ENCODE measurements at regions not wholly inside any gene's neighbourhood (a gene's known extent, or its start where the extent isn't known, plus 50 kb on each side); places are given as distances from the start of the nearest gene placed in this dataset.
"Not testable (repeated sequence)": the region's sequence is repeated elsewhere in the genome, so short reads cannot be mapped to it uniquely, and the experiment has no call there.

DNA sequence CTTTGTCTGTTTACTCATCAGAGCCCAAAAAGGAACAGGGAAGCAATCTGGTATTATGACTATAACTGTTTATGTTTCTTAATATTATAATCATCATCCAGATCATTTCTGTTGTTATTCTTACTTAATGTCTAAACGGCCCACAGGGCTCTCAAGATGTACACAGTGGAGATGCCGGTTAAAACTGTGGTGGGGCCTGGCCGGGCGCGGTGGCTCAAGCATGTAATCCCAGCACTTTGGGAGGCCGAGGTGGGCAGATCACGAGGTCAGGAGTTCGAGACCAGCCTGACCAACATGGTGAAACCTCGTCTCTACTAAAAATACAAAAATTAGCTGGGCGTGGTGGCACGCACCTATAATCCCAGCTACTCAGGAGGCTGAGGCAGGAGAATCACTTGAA is 381.2 kb upstream of the CAMK1G start:
- DNase-seq (ENCODE audit: low read depth in 2 of 2, low spot score in 1 of 2) = not testable (repeated sequence)

DNA sequence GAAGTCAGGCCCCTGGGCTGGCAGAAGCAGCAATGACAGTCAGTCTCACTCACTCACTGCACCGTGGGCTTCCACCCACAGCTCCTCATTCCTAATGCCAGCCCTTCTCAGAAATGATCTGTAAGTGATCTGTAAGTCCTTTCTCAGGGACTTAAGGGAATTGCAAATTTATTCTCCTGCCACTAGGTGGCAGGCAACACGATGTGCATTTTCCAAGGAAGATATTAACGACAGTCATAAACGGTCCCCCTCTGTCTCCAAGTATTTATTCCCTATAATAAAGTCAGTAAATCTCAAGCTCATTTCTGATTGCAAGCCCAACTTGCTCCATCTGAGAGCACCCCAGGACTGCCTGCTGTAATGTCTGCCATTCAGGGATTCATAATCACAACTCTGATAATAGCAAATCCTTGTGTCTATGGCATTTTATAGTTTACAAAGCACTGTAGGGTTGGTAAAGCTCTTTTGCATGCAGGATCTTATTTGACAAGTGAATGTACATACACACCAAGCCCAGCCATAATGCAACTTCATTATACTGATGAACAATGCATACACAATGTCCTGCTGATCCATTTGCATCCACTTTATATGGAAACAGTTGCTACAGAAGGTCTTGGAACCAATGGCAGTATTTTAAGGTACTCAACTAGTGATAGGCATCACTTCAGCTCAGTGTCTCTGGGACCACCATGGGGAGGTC is 380.5 kb upstream of the CAMK1G start:
- no peak for DNase-seq (ENCODE audit: low read depth in 2 of 2, low spot score in 1 of 2)

DNA sequence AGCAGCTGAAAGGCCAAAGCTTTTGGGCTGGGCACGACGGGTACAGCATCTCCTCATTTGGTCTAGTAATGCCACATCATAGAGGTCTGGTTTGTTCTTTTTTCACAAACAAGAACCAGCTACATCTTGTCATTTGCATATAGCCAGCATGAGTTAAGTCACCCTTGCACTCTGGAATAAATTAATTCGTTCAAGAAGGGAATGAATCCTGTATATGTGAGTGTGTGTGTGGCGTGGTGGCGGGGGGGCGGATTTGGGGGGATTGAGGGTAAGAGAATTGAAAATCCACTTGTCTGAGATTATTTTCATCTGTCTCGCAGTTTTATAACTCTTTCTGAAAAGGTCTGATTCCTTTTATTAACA is 380.0 kb upstream of the CAMK1G start:
- no peak for DNase-seq (ENCODE audit: low read depth in 2 of 2, low spot score in 1 of 2)

DNA sequence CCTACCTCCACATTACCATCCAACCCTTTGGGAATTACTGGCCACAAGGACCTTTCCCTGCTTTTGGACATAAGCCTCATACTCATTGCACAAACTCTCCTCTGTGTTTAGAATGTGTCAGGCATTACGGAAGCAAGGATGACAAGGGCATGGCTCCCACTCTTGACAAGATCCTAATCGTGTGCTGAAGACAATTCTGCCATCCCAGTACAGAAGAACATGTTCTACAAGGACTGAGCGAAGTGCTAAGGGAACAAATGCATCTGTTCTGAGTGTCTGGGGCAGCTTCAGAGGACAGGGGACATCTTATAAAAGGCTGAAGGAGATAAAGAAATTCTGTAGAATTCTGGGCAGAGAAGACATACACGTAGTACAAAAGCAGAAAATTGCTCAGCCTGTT is 378.5 kb upstream of the CAMK1G start:
- no peak for DNase-seq (ENCODE audit: low read depth in 2 of 2, low spot score in 1 of 2)

DNA sequence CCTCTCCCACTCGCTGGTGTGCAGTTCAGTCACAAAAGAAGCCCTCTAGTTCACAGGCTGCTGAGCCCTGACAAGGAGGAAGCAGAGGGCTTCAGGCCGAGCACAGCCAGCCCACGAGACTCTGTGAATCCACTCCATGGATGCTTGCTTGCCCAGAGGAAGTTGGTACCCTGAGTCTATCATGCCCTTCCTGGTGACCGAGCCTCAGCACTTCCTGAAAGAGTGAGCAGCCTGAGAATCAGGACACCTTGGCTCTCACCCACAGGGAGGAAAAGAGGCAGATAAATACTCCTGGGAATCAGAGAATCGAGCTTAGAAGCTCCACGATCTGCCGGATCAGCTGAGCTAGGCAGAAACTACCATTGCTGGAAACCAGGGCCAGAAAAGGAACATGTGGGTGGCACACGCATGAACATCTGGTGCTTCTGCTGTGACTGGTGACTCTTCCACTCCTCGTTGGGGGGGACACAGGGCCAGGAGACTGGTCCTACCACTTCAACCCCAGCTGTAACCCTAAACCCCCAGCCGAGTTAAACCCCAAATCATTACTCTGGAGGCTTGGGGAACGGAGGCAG is 376.3 kb upstream of the CAMK1G start:
- no peak for DNase-seq (ENCODE audit: low read depth in 2 of 2, low spot score in 1 of 2)

DNA sequence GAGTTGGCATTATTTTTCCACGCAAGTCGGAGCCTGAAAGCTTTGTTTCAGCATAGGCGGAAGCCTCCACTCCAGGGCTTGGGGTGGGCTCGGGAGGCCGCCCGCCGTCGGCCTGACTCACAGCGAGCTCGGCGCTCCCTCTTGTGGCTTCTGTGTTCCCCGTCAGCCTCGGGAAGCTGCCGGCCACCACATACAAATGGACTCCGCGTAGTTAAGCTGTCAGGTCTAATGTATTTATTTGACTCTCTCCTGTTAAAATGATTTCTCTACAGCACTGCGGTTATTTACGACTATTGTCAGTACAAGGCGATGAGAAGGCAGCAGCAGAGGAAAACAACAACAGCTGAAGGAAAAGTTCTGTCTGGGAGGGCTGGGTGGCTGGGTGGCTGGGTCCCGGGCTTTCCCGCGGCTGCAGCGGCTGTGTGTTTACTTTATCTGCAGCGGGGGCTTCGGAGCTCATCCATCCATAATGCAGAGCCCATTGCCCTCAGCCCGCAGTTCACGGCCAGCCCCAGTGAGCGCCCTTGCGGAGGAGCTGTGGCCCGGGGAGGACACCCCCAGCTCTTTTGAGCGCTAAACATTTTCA is 375.7 kb upstream of the CAMK1G start:
- no peak for DNase-seq (ENCODE audit: low read depth in 2 of 2, low spot score in 1 of 2)

DNA sequence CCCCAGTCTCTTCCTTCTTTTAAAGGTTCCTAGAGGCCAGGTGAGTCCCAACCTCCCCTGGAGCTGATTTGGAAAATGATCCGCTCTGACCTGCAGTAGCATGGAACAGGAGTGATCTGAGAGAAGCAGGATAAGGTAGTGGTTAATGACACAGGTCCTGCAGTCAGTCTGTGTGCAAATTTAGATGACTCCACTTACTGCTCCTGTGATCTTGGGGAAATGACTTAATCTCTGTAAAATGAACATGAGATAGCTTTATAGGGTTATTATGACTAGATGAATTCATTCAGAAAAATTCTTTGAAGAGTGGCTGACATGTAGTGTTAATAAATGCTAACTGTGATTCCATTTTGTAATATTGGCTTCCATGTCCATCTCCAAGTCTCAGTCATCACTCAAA is 374.9 kb upstream of the CAMK1G start:
- DNase-seq (ENCODE audit: low read depth in 2 of 2, low spot score in 1 of 2) = no peak

DNA sequence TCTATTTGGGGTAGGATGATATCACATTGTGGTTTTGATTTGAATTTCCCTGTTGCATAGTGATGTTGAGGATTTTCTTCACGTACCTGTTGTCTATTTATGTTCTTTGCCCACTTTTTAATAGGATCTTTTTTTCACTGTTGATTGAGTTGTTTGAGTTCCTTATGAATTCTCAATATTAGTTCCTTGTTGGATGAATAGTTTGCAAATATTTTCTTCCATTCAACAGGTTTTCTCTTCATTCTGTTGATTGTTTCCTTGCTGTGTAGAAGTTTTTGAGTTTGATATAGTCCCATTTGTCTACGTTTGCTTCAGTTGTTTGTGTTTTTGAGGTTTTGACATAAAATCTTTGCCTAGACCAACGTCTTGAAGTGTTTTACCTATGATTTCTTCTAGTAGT is 369.5 kb upstream of the CAMK1G start:
- no peak for DNase-seq (ENCODE audit: low read depth in 2 of 2, low spot score in 1 of 2)

DNA sequence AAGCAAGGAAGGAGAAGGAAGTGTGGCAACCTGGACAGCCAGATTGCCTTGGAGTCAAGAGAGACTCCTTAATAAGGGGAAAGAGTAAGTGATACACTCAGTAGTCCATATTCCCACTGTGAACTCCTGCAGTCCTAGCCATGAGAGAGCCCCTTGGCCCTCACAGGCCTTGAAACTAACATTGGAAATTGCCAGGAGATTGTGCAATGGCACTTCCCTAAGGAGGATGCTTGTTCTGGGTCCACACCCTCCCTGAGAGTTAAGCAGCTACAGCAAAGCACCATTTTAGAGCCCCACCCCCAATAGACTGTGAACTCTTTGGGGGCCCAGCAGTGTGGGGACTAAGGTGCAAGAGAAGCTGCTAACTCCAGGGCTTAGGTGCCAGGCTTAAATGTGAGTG is 367.7 kb upstream of the CAMK1G start:
- DNase-seq (ENCODE audit: low read depth in 2 of 2, low spot score in 1 of 2) = no peak

DNA sequence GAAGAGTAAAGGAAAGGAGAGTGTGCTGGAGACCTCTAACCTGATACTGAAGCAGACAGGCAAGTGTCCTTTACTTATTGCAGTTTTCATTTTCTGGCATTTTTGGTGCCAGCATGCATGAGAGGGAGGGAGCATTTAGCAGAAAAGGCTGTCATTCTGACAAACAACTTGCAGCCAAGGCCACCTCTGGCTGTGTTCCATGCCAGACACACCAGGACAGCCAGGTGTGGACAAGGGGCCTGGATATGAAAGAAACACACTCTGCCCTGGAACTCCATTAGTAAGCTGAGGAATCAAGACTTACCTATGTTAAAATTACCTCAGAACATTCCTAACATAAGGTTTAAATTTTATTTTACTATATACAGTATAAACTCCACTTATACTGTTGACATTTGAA is 365.4 kb upstream of the CAMK1G start:
- DNase-seq (ENCODE audit: low read depth in 2 of 2, low spot score in 1 of 2) = no peak

DNA sequence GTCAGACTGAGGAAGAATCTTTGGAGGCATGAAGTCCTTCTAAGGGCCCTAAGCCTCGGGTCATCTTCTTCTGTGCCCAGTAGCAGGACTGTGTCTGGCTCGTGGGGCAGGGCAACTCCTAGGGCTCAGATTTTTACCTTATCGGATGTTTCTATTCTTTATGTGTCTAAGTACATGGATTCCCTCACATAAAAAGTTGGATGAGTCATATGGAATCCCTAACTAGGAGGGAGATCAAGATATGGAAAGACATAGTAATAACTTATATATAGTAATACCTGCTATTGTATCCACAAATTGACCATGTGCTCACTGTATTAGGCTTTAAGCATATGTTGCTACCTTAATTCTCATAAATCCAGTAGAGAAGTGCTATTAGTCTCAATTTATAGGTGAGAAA is 364.5 kb upstream of the CAMK1G start:
- no peak for DNase-seq (ENCODE audit: low read depth in 2 of 2, low spot score in 1 of 2)

DNA sequence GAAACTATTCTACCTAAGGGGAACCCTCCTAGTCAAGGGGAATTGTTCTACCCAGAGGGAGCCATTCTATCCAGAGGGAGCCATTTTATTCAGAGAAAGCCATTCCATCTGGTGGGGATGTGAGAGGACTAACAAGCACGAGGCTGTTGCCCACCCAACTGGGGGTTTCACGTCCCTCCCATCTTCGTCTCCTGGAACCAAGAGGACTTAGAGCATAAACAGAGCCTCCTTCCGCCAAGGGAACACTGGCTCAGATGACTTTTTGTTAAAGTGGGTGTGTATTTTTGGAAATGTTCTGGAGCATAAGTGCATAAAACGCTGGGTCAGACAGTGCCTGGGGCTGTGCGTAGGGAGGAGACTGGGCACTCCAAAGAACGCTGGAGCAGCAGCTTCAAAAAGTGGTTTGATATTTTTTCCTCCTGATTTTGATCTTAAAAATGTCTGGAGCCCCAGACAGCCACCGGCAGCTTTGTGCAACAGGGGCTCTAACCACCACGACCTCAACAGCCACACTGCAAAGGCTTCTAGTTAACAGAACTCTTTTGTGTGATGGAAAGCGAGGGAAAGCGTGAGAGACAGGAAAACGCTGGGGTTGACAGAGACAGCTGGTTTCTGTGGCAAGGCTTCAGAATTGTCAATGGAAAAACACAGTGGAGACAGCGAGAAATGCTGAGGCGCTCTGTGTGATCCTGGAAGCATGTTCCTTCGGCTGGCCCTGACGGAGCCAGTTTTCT is 363.6 kb upstream of the CAMK1G start:
- DNase-seq (ENCODE audit: low read depth in 2 of 2, low spot score in 1 of 2) = no peak

DNA sequence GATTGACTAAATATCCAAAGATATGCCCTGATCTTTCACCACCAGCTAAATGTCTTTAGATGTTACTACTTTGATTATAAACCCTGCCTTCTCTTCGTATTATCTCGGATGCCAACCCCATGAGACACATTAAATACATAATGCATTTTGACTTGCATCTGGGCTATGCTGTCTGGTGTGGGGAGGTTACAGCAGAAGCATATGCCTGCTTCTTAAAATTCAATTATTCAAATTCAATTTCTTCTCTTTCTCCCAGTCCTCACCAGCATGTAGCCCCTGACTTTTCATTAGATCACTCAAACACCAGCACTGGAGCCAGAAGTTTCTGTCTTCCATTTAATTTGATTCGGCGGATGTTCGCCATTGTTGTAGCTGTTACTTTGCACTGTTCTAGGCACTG is 360.7 kb upstream of the CAMK1G start:
- no peak for DNase-seq (ENCODE audit: low read depth in 2 of 2, low spot score in 1 of 2)

DNA sequence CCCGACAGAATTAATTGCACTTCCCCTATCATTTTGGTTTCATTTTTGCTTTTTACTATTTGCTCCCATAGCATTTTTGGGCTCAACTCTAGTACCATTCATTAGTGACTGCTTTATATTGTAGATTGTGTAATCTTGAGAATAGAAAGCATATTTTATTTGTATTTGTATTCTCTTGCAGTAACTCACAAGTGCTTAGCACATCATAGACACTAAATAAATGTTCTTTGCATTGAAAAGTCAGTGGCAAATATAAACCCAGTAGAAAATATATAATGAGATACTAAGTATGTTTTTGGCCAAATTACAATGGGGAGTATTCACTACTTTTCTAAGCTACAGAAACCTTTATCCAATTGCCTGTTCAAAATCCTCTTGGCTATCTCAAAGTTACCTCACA is 359.7 kb upstream of the CAMK1G start:
- DNase-seq (ENCODE audit: low read depth in 2 of 2, low spot score in 1 of 2) = no peak

DNA sequence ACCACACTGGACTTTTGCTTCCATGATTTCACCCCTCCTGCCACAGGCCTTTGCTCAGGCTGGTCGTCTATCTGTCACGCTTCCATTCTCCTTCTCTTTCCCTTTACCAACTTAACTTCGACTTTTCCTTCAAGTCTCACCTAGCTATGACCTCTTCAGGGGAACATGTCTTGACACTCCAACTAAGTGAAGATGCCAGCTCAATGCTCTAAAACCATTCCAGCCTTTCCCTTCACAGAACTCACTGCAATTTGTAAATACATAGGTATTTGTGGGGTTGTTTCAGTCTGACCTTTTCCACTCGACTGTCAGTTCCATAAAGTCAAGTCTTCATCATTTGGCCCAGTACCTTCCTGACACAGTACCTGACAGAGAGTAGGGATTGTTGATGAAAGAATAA is 358.6 kb upstream of the CAMK1G start:
- no peak for DNase-seq (ENCODE audit: low read depth in 2 of 2, low spot score in 1 of 2)

DNA sequence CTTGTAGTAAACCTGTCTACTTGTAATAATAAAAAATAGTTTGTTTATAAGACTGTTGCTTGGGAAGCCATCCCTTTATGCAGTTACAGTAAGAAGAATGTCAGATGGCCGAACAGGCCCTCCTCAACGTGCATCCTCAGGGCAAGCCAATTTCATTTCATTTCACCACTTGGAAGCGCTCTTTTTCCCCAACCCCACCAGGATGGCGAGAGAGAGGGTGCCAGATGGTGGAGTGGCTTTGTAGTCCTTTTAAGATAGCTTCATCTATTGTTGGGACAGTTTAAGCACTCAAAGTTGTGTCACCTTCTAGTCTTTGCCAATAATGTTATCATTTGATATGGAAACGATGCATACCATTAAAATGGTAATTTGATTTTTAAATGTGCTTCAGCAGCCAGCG is 356.3 kb upstream of the CAMK1G start:
- no peak for DNase-seq (ENCODE audit: low read depth in 2 of 2, low spot score in 1 of 2)

DNA sequence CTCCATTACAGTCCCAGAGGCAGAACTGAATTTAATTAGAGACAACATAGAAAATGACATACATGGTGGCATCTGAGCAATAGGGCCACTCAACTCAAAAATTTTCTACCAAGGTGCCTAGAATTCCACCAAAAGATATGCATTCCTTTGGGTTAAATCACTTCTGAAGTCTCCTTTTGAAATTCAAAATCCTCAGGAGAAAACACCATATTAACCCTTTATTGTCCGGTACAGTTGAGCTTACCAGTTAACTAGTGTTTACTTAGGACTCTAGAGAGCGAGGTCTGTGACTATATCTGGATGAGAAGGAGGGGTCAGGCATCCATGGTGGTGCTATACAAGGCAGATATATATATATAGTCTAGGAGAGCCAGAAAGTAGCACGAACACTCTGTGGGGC is 355.6 kb upstream of the CAMK1G start:
- no peak for DNase-seq (ENCODE audit: low read depth in 2 of 2, low spot score in 1 of 2)

DNA sequence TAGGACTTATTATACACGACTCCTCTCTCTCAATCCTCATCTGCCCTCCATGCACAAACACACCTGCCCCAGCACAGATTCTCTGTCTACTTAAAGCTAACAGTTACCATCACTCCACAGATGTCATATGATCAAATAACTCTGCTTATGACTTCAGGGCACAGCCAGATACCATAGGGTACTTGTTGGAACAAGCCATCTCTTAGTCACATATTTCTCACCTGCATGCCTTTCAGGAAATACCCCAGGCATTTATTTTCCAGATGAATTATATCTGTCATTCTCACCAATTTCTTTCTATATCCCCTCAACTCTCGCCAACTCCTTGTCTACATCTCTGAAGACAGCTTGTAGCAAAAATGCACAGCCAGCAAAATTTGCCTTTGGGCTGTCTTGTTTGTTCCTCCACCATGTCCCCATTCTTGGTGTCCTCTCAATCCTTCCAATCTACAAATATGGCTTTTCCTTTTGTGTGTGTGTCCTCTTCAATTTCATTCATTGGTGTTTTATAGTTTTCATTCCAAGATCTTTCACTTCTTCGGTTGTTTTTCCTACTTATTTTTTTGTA is 353.9 kb upstream of the CAMK1G start:
- no peak for DNase-seq (ENCODE audit: low read depth in 2 of 2, low spot score in 1 of 2)

DNA sequence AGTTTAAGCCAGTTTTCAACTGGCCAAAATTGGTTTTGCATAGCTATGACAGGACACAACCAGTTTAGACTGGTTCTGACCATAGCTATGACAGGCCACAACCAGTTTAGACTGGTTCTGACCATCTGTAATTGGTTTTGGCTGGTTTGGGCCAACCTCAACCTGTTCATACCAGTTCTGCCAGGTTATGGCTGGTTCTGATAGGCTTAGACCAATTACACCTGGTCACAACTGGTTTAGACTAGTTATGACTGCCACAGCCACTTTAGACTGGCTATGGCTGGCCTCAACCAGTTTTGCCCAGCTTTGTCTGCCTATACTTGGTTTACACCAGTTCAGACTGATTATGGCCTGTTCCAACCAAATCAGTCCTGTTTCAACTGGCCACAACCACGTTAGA is 353.2 kb upstream of the CAMK1G start:
- no peak for DNase-seq (ENCODE audit: low read depth in 2 of 2, low spot score in 1 of 2)

DNA sequence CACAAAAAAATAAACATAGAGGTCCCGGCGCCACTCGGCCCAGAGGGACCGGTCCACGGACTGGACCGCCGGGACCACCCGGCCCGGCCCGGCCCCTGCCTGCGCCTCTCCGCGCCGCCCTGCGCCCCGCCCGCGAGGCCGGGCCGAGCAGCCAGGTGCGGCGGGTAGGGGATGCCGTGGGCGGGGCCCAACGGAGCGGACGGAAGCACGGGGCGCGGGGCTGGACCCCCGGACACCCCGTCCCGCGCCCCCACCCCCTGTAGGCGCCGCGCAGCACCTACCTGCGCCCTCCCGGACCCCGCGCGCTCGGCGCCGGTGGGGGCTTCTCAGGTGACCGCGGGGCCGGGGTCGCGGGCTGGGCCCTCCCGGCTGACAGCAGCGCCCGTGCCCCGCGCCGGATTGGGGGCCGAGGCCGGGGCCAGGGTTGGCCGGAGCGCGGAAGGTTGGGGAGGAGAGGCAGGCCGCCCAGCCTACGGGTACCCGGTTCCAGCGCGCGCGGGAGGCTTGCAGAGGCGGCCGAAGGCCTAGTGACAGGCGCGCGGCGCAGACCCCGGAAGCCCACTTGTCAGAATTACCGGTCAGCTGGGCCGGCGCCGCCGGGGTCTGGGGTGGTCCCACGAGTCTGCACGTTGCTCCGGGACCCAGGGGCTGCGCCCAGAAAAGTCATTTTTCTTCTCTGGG is 351.9 kb upstream of the CAMK1G start:
- DNase-seq (ENCODE audit: low read depth in 2 of 2, low spot score in 1 of 2) = no peak

DNA sequence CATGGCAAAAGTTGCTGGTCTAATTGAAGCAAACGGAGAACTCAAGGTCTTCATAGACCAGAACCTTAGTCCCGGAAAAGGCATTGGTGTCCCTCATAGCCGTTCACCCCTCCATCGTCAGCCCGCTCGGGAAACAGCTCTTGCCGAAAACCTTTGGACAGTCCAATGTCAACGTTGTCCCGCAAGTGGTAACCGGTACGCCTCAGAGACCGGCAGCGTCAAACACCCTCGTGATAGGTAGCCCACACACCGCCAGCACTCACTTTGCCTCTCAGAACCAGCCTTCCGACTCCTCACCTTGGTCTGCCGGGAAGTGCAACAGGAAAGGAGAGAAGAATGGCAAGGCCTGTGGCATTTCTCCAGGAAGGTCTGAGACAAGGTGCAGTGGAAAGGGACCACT is 351.3 kb upstream of the CAMK1G start:
- DNase-seq (ENCODE audit: low read depth in 2 of 2, low spot score in 1 of 2) = no peak

DNA sequence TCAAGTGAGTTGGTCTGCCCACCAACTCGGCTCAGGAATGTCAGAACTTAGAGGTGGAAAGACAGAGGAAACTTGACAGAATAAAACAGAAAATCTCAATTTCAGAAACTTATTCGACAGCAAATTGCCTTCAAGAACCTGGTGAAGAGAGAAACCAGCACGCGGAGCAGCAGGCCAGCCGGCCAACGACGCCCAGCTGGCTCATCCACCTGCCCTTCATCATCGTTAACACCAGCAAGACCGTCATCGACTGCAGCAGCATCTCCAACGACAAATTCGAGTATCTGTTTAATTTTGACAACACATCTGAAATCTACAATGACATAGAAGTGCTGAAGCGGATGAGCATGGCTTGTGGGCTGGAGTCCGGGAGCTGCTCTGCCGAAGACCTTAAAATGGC is 350.8 kb upstream of the CAMK1G start:
- DNase-seq (ENCODE audit: low read depth in 2 of 2, low spot score in 1 of 2) = no peak
